Thyroid gland (tissue), 4 donors: ENCODE measurements at regions not wholly inside any gene's neighbourhood (a gene's known extent, or its start where the extent isn't known, plus 50 kb on each side); places are given as distances from the start of the nearest gene placed in this dataset.
"Not testable (repeated sequence)": the region's sequence is repeated elsewhere in the genome, so short reads cannot be mapped to it uniquely, and the experiment has no call there.

Source experiments
- CTCF ChIP-seq, 6 experiments: fragments of 200-600 bp in 3 of 6; fragments of 450-650 bp in 3 of 6; sonication (generic) in 3 of 6; IDR thresholded peaks; one replicate each; pipeline ENCODE4 v1.5.1; 2016 to 2019; ENCODE audit warnings: antibody characterized with exemption in 6 of 6, mild to moderate bottlenecking in 2 of 6, inconsistent platforms in 1 of 6, moderate library complexity in 1 of 6
- POLR2A ChIP-seq, 2 donors: fragments of 450-650 bp; IDR thresholded peaks; one replicate each; pipeline ENCODE4 v1.6.1; 2017; ENCODE audit warnings: antibody characterized with exemption in 2 of 2, mild to moderate bottlenecking in 2 of 2, moderate library complexity in 1 of 2

DNA sequence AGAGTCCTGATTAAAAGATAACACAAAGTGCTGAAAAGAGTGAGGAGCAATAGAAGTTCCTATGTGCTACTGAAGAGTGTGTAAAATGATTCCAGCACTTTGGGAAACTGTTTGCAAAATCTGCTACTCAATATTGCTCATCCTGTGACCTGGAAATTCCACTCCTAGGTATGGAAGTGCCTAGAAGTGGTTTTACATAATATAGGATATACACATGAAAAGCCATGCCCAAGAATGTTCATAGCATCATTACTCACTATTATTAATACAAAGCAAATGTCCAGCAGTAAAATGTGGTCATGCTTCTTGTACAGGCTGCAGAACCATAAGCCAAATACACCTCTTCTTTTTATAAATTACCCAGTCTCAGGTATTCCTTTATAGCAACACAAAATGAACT is 53.2 kb upstream of the CNIH3 start:
- not testable (repeated sequence) for TF ChIP-seq CTCF, POLR2A (IDR thresholded peaks at IDR 0.05)
